ENCODE measurements at regions not wholly inside any gene's neighbourhood (a gene's known extent, or its start where the extent isn't known, plus 50 kb on each side); places are given as distances from the start of the nearest gene placed in this dataset.

- H3K23me2 ChIP-seq (ENCODE audit: low read depth, low read length) = no peaks in the 10 kb centered on the region
- H3K36me3 ChIP-seq (ENCODE audit: control insufficient read depth in 2 of 4, insufficient read depth in 4 of 4, low read length in 3 of 4) = no peaks in the 10 kb centered on the region
- H2BK5ac ChIP-seq (ENCODE audit: low read depth, low read length) = no peak overlapping the region
- WGBS, 2 experiments (ENCODE audit: extremely low coverage in 1 of 2, insufficient coverage in 1 of 2, insufficient read length in 1 of 2, insufficient replicate concordance in 2 of 2, low coverage in 1 of 2, low lambda C conversion rate in 2 of 2, missing lambda C conversion rate in 1 of 2) = 93% methylated on average over 2 of the region's 2 CpGs; no CpG with 5 or more reads in 1 of the 2 experiments
- no peak for DNase-seq (ENCODE audit: low read depth in 1 of 2, low spot score in 2 of 2)
- H3K79me2 ChIP-seq (ENCODE audit: control insufficient read depth in 1 of 2, insufficient read depth in 2 of 2, low read length in 2 of 2) = no peaks in the 10 kb centered on the region
- no peak overlapping the region for H3K4me2 ChIP-seq (ENCODE audit: insufficient read depth in 1 of 2, low read depth in 2 of 2, low read length in 2 of 2)
- no peaks in the 10 kb centered on the region for H3K79me1 ChIP-seq (ENCODE audit: low read depth, low read length)
- no peak overlapping the region for H2BK15ac ChIP-seq (ENCODE audit: low read length)
- ChIA-PET CTCF (ENCODE audit: partially characterized antibody) (interaction anchor here (0.6 kb wide), 1 partner anchor 968 kb away, joined by 3 read pairs; no protein-coding TSS in a partner anchor), POLR2A (ENCODE audit: partially characterized antibody) (no interaction called here)
- no peak overlapping the region for H3K56ac ChIP-seq (replicated peaks; ENCODE audit: insufficient read length, low read depth, low read length)
- no peak overlapping the region for H4K8ac ChIP-seq (ENCODE audit: extremely low read depth, insufficient read depth, low read length)
- H3K4me1 ChIP-seq (replicated peaks in 1 of 4; ENCODE audit: control insufficient read depth in 3 of 4, insufficient read depth in 4 of 4, low read length in 3 of 4) = 0 out of 7 replicates have a peak, but pooled peaks cover 0 to 4% (median 0%) of the 10 kb centered on the region in 4 experiments
- no peak overlapping the region for H3K18ac ChIP-seq (ENCODE audit: extremely low read depth, low read length)
- H3K27ac ChIP-seq (ENCODE audit: low read depth, low read length) = no peak overlapping the region
- no peak overlapping the region for H2BK12ac ChIP-seq (ENCODE audit: low read depth, low read length)
- no peak overlapping the region for H3K9ac ChIP-seq (replicated peaks in 1 of 4; ENCODE audit: extremely low read depth in 1 of 4, low read depth in 3 of 4, low read length in 3 of 4)
- no peak overlapping the region for H2BK120ac ChIP-seq (replicated peaks; ENCODE audit: low read depth, low read length)
- H4K5ac ChIP-seq (ENCODE audit: insufficient read length, low read depth, low read length) = no peak overlapping the region
- no peaks in the 10 kb centered on the region for H3K9me3 ChIP-seq (ENCODE audit: insufficient read depth in 2 of 2, low read depth in 1 of 2, low read length in 1 of 2)
- no peak for FAIRE-seq
- H2AK5ac ChIP-seq (ENCODE audit: low read depth, low read length) = no peak overlapping the region
- H4K91ac ChIP-seq (replicated peaks; ENCODE audit: insufficient read length, low read length) = no peak overlapping the region
- no peak overlapping the region for H3K23ac ChIP-seq (ENCODE audit: insufficient read length)
- no peak overlapping the region for H3K14ac ChIP-seq (ENCODE audit: insufficient read length)
- H4K20me1 ChIP-seq (replicated peaks in 1 of 2; ENCODE audit: control insufficient read depth in 1 of 2, insufficient read depth in 2 of 2, low read length in 2 of 2) = no peaks in the 10 kb centered on the region
- no peak overlapping the region for H3K4me3 ChIP-seq (ENCODE audit: extremely low read depth in 1 of 4, insufficient read depth in 2 of 4, low read depth in 3 of 4, low read length in 4 of 4)
- no peaks in the 10 kb centered on the region for H3K27me3 ChIP-seq (replicated peaks in 1 of 4; ENCODE audit: control insufficient read depth in 3 of 4, extremely low read depth in 1 of 4, insufficient read depth in 3 of 4, low read length in 3 of 4)
- H3K4ac ChIP-seq (replicated peaks; ENCODE audit: insufficient read length, low read depth, low read length) = no peak overlapping the region
- no peak overlapping the region for H2BK20ac ChIP-seq (ENCODE audit: low read length)
- no peak overlapping the region for H2AFZ ChIP-seq (ENCODE audit: low read length)
- TF ChIP-seq RAD21 (IDR thresholded peaks at IDR 0.05 in 1 of 2, conservative IDR thresholded peaks at IDR 0.05 in 1 of 2; ENCODE audit: low read depth in 2 of 2, low read length in 2 of 2) (no peak), BRCA1 (IDR thresholded peaks at IDR 0.05; ENCODE audit: low read depth, low read length) (no peak), TAF1 (IDR thresholded peaks at IDR 0.05; ENCODE audit: low read depth, low read length) (no peak), FOSL1 (IDR thresholded peaks at IDR 0.05; ENCODE audit: insufficient read depth, low read depth, low read length) (no peak), SAP30 (IDR thresholded peaks at IDR 0.05; ENCODE audit: insufficient read depth, insufficient replicate concordance, low read length) (no peak), MAFK (IDR thresholded peaks at IDR 0.05; ENCODE audit: low read depth, low read length) (no peak), CHD1 (IDR thresholded peaks at IDR 0.05; ENCODE audit: low read depth, low read length) (no peak), HDAC2 (IDR thresholded peaks at IDR 0.05; ENCODE audit: borderline replicate concordance in 1 of 2, low read depth in 2 of 2, low read length in 2 of 2) (no peak), KDM1A (IDR thresholded peaks at IDR 0.05; ENCODE audit: borderline replicate concordance, low read length) (no peak)
- TF ChIP-seq, protein P1, sequence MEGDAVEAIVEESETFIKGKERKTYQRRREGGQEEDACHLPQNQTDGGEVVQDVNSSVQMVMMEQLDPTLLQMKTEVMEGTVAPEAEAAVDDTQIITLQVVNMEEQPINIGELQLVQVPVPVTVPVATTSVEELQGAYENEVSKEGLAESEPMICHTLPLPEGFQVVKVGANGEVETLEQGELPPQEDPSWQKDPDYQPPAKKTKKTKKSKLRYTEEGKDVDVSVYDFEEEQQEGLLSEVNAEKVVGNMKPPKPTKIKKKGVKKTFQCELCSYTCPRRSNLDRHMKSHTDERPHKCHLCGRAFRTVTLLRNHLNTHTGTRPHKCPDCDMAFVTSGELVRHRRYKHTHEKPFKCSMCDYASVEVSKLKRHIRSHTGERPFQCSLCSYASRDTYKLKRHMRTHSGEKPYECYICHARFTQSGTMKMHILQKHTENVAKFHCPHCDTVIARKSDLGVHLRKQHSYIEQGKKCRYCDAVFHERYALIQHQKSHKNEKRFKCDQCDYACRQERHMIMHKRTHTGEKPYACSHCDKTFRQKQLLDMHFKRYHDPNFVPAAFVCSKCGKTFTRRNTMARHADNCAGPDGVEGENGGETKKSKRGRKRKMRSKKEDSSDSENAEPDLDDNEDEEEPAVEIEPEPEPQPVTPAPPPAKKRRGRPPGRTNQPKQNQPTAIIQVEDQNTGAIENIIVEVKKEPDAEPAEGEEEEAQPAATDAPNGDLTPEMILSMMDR (IDR thresholded peaks at IDR 0.05; ENCODE audit: control extremely low read depth in 1 of 3, insufficient read depth in 1 of 3, low read depth in 1 of 3, low read length in 3 of 3) = no peak
- TF ChIP-seq, protein P2, sequence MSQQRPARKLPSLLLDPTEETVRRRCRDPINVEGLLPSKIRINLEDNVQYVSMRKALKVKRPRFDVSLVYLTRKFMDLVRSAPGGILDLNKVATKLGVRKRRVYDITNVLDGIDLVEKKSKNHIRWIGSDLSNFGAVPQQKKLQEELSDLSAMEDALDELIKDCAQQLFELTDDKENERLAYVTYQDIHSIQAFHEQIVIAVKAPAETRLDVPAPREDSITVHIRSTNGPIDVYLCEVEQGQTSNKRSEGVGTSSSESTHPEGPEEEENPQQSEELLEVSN (IDR thresholded peaks at IDR 0.05) = no peak
These were observed 726.4 kb upstream of the SGO1 start for GRCh38 chr3:20912406-20912805.
